Fibroblast of the aortic adventitia (primary cell): ENCODE measurements at regions not wholly inside any gene's neighbourhood (a gene's known extent, or its start where the extent isn't known, plus 50 kb on each side); places are given as distances from the start of the nearest gene placed in this dataset.

Experiments used
- DNase-seq: peaks from one replicate; pipeline ENCODE4 v3.0.0-alpha.2; 2010; ENCODE audit warnings: low read depth
- H3K4me3 ChIP-seq: 2 replicates; pipeline ENCODE4 v1.5.1; 2011; ENCODE audit warnings: low read depth, mild to moderate bottlenecking, control low read depth, low read length, moderate library complexity
- CTCF ChIP-seq: IDR thresholded peaks from 2 replicates; pipeline ENCODE4 v1.5.1; 2011; ENCODE audit warnings: mild to moderate bottlenecking, low read length, control low read depth, inconsistent platforms; ENCODE audit not compliant: insufficient read depth

DNA sequence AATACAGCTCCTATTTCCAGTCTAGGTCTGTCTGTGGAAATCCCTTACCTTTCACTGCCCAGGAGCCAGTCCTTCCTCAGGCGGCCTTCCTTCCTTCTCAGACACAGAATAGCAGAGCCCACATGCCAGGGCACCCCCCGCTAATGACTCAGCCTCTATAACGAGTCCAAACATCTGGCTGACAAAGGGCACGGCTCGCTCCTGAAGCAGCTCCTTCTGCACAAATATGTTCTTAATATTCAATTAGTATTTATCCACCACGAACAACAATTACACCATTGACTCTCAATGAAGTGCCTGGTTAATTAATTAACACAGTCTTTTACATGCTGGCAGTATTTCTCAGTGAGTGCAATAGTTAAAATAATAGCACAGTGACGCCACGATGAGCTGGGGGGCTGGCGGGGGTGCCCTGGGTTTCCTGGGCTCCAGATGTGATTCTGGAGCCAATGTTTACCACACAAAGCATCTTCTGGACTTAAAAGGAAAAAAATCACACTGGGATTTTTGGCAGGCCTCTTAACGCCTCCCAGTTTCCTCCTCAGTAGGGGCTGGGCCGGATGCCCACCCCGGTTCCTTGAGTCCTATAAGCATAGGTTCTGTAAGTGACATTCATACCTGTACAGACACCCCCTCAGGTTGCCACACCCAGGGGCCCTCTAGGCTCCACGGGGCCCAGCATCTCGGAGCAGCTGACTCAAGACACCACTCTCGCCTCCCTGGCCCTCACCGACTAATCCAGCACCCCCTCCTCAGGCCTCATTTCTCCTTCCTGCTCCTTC is 158.6 kb upstream of the MLN start:
- no peak overlapping the region for H3K4me3 ChIP-seq
- peak; percentile 4 for DNase-seq
- TF ChIP-seq CTCF = no peak

- no peak for DNase-seq
- TF ChIP-seq CTCF = no peak
Measured at GRCh38 chr6:33961691-33962090, 157.9 kb upstream of the MLN start.

DNA sequence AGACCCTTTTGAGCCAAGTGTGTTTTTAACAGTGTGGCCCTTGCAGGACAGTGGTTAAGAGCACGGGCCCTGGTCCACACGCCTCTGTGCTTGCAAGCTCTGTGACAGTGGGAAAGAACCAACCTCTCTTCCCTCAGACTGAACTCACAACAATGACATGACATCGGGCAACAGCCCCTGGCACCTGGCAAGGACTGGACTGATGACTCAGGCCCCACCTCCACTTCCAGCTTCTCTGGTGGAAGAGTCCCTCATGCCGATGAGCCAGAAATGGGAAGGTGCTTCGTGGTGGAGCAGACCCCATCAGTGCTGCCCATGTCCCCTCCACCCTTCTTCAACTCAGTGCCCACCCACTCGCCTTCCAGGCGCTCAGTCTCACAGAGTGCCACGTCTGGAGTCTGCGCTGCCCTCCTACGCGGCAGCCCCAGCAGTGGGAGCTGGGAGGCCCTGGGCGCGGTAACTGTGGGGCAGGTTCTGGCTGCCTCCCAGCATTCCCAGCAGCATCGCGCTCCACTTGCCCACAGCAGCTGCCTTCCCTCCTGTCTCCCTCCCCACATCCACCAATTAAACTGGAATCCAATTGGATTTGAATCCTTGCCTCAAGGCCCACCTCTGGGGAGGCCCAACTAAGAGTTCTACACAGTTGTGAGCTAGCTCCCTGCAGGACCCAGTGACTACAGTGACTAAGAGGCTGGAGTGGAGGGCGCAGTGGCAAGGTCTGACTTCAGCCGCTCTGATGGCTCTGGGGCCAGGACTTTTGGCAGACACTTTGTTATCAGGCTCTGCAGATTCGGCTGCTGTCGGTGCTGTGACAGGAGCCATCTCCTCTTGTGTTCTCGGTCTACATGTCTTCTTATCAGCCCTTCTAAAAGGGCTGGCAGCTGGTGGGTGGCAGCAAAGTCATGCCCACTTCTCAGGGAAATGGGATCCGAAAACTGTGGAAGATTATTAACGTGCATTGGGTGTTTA is 156.8 kb upstream of the MLN start:
- DNase-seq = no peak
- no peak for TF ChIP-seq CTCF
- no peak overlapping the region for H3K4me3 ChIP-seq

More at GRCh38 chr6:33961691-33962090, 157.9 kb upstream of the MLN start:
- no peak overlapping the region for H3K4me3 ChIP-seq

DNA sequence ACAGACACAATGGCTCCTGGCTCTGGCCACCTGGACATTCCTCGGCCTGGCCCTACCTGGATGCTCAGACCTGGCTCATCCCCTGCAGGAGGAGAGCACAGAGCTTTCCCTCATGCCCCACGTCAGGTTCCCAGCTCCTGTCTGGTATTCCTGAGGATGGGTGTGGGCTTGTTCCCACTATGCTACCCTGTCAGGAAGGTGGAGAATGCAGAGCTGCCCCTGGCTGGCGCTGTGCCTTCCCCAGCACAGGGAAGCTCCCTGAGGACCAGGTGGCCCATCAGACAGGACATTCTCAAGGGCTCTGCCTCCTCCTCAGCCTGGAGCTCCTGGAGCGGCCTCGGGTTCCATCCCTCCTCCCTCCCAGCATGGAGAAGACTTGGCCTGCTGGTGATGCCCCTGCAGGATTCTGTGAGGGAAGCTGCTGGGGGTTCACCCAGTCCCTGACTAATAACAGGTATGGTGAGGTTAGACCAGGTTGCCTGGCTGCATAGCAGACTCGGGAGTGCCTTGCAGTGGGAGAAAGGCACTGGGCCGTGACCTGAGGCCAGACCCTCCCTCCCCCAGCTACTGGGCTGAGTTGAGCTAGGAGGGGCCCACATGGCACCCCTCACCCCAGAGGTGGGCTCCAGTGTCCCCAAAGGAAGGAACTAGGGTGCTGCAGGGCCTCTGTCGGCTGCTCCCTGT is 156.0 kb upstream of the MLN start:
- TF ChIP-seq CTCF = no peak
- DNase-seq = no peak
- no peak overlapping the region for H3K4me3 ChIP-seq

- no peak overlapping the region for H3K4me3 ChIP-seq
- no peak for TF ChIP-seq CTCF
- DNase-seq = no peak
Measured at GRCh38 chr6:33959329-33959651, 155.5 kb upstream of the MLN start.

- peak; percentile 7 for TF ChIP-seq CTCF
- H3K4me3 ChIP-seq = no peak overlapping the region
- no peak for DNase-seq
Measured at GRCh38 chr6:33958526-33959328, 154.9 kb upstream of the MLN start.
